H1 (cell line): ENCODE measurements at regions not wholly inside any gene's neighbourhood (a gene's known extent, or its start where the extent isn't known, plus 50 kb on each side); places are given as distances from the start of the nearest gene placed in this dataset.

ENCODE experiments used
- BACH1 ChIP-seq: IDR thresholded peaks from 2 replicates; pipeline ENCODE4 v1.6.1; 2012; ENCODE audit warnings: low read length, improper control_type of control experiment
- CHD2 ChIP-seq: IDR thresholded peaks from 2 replicates; pipeline ENCODE4 v1.6.1; 2012; ENCODE audit warnings: low read length, improper control_type of control experiment
- KDM4A ChIP-seq: IDR thresholded peaks from one replicate; pipeline ENCODE4 v1.7.1; 2012; ENCODE audit warnings: low read depth, mild to moderate bottlenecking, moderate library complexity, low read length, inconsistent platforms; ENCODE audit not compliant: severe bottlenecking
- MAFK ChIP-seq: IDR thresholded peaks from 2 replicates; pipeline ENCODE4 v1.6.1; 2012; ENCODE audit warnings: low read depth, mild to moderate bottlenecking, improper control_type of control experiment, low read length
- SP1 ChIP-seq: IDR thresholded peaks from 2 replicates; pipeline ENCODE4 v1.6.1; 2011; ENCODE audit warnings: low read depth, low read length
- TAF1 ChIP-seq: IDR thresholded peaks from 2 replicates; pipeline ENCODE4 v1.6.1; 2011; ENCODE audit warnings: mild to moderate bottlenecking, low read depth, low read length
- YY1 ChIP-seq: IDR thresholded peaks from 2 replicates; pipeline ENCODE4 v1.6.1; 2011; ENCODE audit warnings: low read depth, mild to moderate bottlenecking, low read length
- TF ChIP-seq, protein P1 (sequence below): fragments of 300-600 bp; sonication (generic); IDR thresholded peaks from 2 replicates; pipeline ENCODE4 v1.7.1; 2012; ENCODE audit warnings: low read length, moderate library complexity, mild to moderate bottlenecking, inconsistent platforms; ENCODE audit not compliant: insufficient replicate concordance

DNA sequence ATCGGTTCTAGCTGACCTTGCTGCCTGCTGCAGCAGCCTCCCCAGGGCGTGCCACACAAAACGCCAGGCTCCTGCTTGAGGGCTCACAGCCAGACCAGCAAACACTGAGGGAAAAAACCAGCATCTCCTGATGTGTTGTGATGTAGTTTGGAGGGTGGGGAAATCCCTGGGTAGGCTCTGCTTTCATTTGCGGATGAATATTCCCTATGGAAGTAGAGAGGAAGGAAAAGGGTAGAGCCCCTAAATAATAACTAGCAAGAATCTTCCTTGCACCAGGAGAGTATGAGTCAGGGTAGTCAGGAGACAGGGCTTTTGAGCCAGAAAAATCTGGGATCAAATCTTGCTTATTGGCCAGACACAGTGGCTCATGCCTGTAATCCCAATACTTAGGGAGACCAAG, 545.3 kb downstream of the RFC3 start (continued):
- TF ChIP-seq, protein P1, sequence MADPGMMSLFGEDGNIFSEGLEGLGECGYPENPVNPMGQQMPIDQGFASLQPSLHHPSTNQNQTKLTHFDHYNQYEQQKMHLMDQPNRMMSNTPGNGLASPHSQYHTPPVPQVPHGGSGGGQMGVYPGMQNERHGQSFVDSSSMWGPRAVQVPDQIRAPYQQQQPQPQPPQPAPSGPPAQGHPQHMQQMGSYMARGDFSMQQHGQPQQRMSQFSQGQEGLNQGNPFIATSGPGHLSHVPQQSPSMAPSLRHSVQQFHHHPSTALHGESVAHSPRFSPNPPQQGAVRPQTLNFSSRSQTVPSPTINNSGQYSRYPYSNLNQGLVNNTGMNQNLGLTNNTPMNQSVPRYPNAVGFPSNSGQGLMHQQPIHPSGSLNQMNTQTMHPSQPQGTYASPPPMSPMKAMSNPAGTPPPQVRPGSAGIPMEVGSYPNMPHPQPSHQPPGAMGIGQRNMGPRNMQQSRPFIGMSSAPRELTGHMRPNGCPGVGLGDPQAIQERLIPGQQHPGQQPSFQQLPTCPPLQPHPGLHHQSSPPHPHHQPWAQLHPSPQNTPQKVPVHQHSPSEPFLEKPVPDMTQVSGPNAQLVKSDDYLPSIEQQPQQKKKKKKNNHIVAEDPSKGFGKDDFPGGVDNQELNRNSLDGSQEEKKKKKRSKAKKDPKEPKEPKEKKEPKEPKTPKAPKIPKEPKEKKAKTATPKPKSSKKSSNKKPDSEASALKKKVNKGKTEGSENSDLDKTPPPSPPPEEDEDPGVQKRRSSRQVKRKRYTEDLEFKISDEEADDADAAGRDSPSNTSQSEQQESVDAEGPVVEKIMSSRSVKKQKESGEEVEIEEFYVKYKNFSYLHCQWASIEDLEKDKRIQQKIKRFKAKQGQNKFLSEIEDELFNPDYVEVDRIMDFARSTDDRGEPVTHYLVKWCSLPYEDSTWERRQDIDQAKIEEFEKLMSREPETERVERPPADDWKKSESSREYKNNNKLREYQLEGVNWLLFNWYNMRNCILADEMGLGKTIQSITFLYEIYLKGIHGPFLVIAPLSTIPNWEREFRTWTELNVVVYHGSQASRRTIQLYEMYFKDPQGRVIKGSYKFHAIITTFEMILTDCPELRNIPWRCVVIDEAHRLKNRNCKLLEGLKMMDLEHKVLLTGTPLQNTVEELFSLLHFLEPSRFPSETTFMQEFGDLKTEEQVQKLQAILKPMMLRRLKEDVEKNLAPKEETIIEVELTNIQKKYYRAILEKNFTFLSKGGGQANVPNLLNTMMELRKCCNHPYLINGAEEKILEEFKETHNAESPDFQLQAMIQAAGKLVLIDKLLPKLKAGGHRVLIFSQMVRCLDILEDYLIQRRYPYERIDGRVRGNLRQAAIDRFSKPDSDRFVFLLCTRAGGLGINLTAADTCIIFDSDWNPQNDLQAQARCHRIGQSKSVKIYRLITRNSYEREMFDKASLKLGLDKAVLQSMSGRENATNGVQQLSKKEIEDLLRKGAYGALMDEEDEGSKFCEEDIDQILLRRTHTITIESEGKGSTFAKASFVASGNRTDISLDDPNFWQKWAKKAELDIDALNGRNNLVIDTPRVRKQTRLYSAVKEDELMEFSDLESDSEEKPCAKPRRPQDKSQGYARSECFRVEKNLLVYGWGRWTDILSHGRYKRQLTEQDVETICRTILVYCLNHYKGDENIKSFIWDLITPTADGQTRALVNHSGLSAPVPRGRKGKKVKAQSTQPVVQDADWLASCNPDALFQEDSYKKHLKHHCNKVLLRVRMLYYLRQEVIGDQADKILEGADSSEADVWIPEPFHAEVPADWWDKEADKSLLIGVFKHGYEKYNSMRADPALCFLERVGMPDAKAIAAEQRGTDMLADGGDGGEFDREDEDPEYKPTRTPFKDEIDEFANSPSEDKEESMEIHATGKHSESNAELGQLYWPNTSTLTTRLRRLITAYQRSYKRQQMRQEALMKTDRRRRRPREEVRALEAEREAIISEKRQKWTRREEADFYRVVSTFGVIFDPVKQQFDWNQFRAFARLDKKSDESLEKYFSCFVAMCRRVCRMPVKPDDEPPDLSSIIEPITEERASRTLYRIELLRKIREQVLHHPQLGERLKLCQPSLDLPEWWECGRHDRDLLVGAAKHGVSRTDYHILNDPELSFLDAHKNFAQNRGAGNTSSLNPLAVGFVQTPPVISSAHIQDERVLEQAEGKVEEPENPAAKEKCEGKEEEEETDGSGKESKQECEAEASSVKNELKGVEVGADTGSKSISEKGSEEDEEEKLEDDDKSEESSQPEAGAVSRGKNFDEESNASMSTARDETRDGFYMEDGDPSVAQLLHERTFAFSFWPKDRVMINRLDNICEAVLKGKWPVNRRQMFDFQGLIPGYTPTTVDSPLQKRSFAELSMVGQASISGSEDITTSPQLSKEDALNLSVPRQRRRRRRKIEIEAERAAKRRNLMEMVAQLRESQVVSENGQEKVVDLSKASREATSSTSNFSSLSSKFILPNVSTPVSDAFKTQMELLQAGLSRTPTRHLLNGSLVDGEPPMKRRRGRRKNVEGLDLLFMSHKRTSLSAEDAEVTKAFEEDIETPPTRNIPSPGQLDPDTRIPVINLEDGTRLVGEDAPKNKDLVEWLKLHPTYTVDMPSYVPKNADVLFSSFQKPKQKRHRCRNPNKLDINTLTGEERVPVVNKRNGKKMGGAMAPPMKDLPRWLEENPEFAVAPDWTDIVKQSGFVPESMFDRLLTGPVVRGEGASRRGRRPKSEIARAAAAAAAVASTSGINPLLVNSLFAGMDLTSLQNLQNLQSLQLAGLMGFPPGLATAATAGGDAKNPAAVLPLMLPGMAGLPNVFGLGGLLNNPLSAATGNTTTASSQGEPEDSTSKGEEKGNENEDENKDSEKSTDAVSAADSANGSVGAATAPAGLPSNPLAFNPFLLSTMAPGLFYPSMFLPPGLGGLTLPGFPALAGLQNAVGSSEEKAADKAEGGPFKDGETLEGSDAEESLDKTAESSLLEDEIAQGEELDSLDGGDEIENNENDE, result no peak
- TF ChIP-seq YY1 (no peak), SP1 (no peak), CHD2 (no peak), BACH1 (no peak), KDM4A (no peak), TAF1 (no peak), MAFK (no peak)
